WTC11 (cell line): ENCODE measurements at regions not wholly inside any gene's neighbourhood (a gene's known extent, or its start where the extent isn't known, plus 50 kb on each side); places are given as distances from the start of the nearest gene placed in this dataset.

Experiments used
- ATF3 ChIP-seq: sonication (generic); formaldehyde crosslinking; conservative IDR thresholded peaks from 2 replicates; pipeline ENCODE4 v1.8.1; 2022; ENCODE audit warnings: mild to moderate bottlenecking, missing genetic modification reagents
- CREB1 ChIP-seq: sonication (generic); formaldehyde crosslinking; IDR thresholded peaks from 2 replicates; pipeline ENCODE4 v1.8.0; 2023; ENCODE audit warnings: mild to moderate bottlenecking, missing genetic modification reagents
- CTCF ChIP-seq: fragments of 200-600 bp; IDR thresholded peaks from 2 replicates; pipeline ENCODE4 v1.8.0; 2022; ENCODE audit warnings: antibody characterized with exemption
- E2F4 ChIP-seq: sonication (generic); formaldehyde crosslinking; IDR thresholded peaks from 2 replicates; pipeline ENCODE4 v1.8.1; 2022; ENCODE audit warnings: low read depth, mild to moderate bottlenecking, moderate library complexity, missing genetic modification reagents, borderline replicate concordance
- KAT7 ChIP-seq: sonication (generic); formaldehyde crosslinking; IDR thresholded peaks from 2 replicates; pipeline ENCODE4 v1.8.1; 2023; ENCODE audit warnings: missing genetic modification reagents, mild to moderate bottlenecking, borderline replicate concordance
- MAX ChIP-seq: sonication (generic); formaldehyde crosslinking; IDR thresholded peaks from 2 replicates; pipeline ENCODE4 v1.8.0; 2022; ENCODE audit warnings: mild to moderate bottlenecking, missing genetic modification reagents
- PRDM15 ChIP-seq: sonication (generic); formaldehyde crosslinking; IDR thresholded peaks from 2 replicates; pipeline ENCODE4 v1.8.0; 2022; ENCODE audit warnings: missing genetic modification reagents
- TEAD4 ChIP-seq: sonication (generic); formaldehyde crosslinking; IDR thresholded peaks from 2 replicates; pipeline ENCODE4 v1.8.0; 2022; ENCODE audit warnings: mild to moderate bottlenecking, missing genetic modification reagents
- USF1 ChIP-seq: sonication (generic); formaldehyde crosslinking; IDR thresholded peaks from 2 replicates; pipeline ENCODE4 v1.8.0; 2022; ENCODE audit warnings: mild to moderate bottlenecking, missing genetic modification reagents
- USF2 ChIP-seq: sonication (generic); formaldehyde crosslinking; IDR thresholded peaks from 2 replicates; pipeline ENCODE4 v1.8.1; 2023; ENCODE audit warnings: mild to moderate bottlenecking, missing genetic modification reagents, moderate library complexity
- ZNF121 ChIP-seq: sonication (generic); formaldehyde crosslinking; IDR thresholded peaks from 2 replicates; pipeline ENCODE4 v1.8.0; 2023; ENCODE audit warnings: missing genetic modification reagents
- ZNF232 ChIP-seq: sonication (generic); formaldehyde crosslinking; IDR thresholded peaks from 2 replicates; pipeline ENCODE4 v1.8.0; 2022; ENCODE audit warnings: mild to moderate bottlenecking, missing genetic modification reagents
- ZNF317 ChIP-seq: sonication (generic); formaldehyde crosslinking; IDR thresholded peaks from 2 replicates; pipeline ENCODE4 v1.8.1; 2023; ENCODE audit warnings: low read depth, mild to moderate bottlenecking, moderate library complexity, missing genetic modification reagents, borderline replicate concordance
- ZNF512 ChIP-seq: sonication (generic); formaldehyde crosslinking; IDR thresholded peaks from 2 replicates; pipeline ENCODE4 v1.8.1; 2022; ENCODE audit warnings: missing genetic modification reagents, borderline replicate concordance

- TF ChIP-seq TEAD4 (CRISPR knock-in tag) (no peak), CTCF (no peak), USF1 (no peak), ZNF232 (CRISPR knock-in tag) (no peak), USF2 (no peak), ZNF121 (no peak), CREB1 (CRISPR knock-in tag) (no peak), E2F4 (CRISPR knock-in tag) (no peak), PRDM15 (CRISPR knock-in tag) (no peak), ZNF512 (CRISPR knock-in tag) (no peak), ZNF317 (CRISPR knock-in tag) (no peak), MAX (no peak), KAT7 (CRISPR knock-in tag) (no peak), ATF3 (CRISPR knock-in tag) (no peak)
Measured at GRCh38 chr9:90517103-90517502, 125.5 kb downstream of the DIRAS2 start.
